Muscle layer of duodenum (tissue), 2 donors: ENCODE measurements at regions not wholly inside any gene's neighbourhood (a gene's known extent, or its start where the extent isn't known, plus 50 kb on each side); places are given as distances from the start of the nearest gene placed in this dataset.
"Not testable (repeated sequence)": the region's sequence is repeated elsewhere in the genome, so short reads cannot be mapped to it uniquely, and the experiment has no call there.

Experiments used
- H3K27ac ChIP-seq: one replicate; pipeline ENCODE4 v1.7.0; 2013; ENCODE audit warnings: mild to moderate bottlenecking, low read length
- H3K27me3 ChIP-seq: one replicate; pipeline ENCODE4 v1.7.0; 2013; ENCODE audit warnings: low read depth, mild to moderate bottlenecking, control low read depth, low read length
- H3K36me3 ChIP-seq, 2 donors: one replicate each; pipeline ENCODE4 v1.7.0; 2013; ENCODE audit warnings: low read length in 2 of 2, control low read depth in 1 of 2, mild to moderate bottlenecking in 1 of 2; ENCODE audit not compliant: insufficient read depth in 2 of 2, control insufficient read depth in 1 of 2
- H3K4me1 ChIP-seq, 2 donors: one replicate each; pipeline ENCODE4 v1.7.0; 2013; ENCODE audit warnings: low read length in 2 of 2, mild to moderate bottlenecking in 2 of 2, control low read depth in 1 of 2, moderate library complexity in 1 of 2; ENCODE audit not compliant: insufficient read depth in 2 of 2, control insufficient read depth in 1 of 2
- H3K4me3 ChIP-seq, 2 donors: one replicate each; pipeline ENCODE4 v1.7.0; 2013; ENCODE audit warnings: low read length in 2 of 2, low read depth in 1 of 2, mild to moderate bottlenecking in 1 of 2
- H3K9me3 ChIP-seq, 2 donors: one replicate each; pipeline ENCODE4 v1.7.0; 2013; ENCODE audit warnings: low read length in 2 of 2, control low read depth in 1 of 2, mild to moderate bottlenecking in 1 of 2; ENCODE audit not compliant: control insufficient read depth in 1 of 2
- donor health status: healthy.

DNA sequence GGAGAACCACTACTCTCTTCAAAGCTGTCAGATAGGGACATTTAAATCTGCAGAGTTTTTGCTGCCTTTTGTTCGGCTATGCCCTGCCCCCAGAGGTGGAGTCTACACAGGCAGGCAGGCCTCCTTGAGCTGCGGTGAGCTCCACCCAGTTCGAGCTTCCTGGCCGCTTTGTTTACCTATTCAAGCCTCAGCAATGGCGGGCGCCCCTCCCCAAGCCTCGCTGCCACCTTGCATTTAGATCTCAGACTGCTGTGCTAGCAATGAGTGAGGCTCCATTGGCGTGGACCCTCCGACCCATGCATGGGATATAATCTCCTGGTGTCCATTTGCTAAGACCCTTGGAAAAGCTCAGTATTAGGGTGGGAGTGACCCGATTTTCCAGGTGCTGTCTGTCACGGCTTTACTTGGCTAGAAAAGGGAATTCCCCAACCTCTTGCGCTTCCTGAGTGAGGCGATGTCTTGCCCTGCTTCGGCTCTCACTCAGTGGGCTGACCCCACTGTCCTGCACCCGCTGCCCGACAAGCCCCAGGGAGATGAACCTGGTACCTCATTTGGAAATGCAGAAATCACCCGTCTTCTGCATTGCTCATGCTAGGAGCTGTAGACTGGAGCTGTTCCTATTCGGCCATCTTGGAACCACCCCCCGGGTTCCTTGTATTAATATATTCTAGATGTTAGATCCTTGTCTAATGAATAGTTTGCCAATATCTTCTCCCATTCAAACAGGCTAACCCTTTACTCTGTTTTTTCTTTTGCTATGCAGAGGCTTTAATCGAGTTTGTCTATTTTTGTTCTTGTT lies 113.8 kb downstream of the COX7C start:
- H3K9me3 ChIP-seq, H3K4me1 ChIP-seq, H3K4me3 ChIP-seq, H3K27me3 ChIP-seq, H3K36me3 ChIP-seq, H3K27ac ChIP-seq: not testable (repeated sequence)

DNA sequence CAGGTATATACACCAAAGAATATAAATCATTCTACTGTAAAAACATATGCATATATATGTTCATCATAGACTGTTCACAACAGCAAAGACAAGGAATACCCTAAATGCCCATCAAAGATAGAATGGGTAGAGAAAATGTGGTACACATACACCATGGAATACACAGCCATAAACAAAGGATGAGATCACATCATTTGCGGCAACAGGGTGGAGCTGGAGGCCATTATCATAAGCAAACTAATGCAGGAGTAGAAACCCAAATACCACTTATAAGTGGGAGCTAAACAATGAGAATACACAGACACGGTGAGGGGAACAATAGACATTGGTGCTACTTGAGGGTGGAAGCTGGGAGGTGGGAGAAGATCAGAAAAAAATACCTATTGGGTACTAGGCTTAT lies 117.6 kb downstream of the COX7C start:
- H3K4me1 ChIP-seq = no peaks in the 10 kb centered on the region
- no peak overlapping the region for H3K27ac ChIP-seq
- peaks cover 0 to 10% of the 10 kb centered on the region in 2 donors for H3K9me3 ChIP-seq
- no peak overlapping the region for H3K4me3 ChIP-seq
- no peaks in the 10 kb centered on the region for H3K36me3 ChIP-seq
- no peaks in the 10 kb centered on the region for H3K27me3 ChIP-seq

- no peaks in the 10 kb centered on the region for H3K4me1 ChIP-seq
- H3K4me3 ChIP-seq = no peak overlapping the region
- no peaks in the 10 kb centered on the region for H3K36me3 ChIP-seq
- no peaks in the 10 kb centered on the region for H3K27me3 ChIP-seq
- no peak overlapping the region for H3K27ac ChIP-seq
- peaks cover 0 to 7% of the 10 kb centered on the region in 2 donors for H3K9me3 ChIP-seq
Observed at GRCh38 chr5:86737579-86737978, 119.8 kb downstream of the COX7C start.

DNA sequence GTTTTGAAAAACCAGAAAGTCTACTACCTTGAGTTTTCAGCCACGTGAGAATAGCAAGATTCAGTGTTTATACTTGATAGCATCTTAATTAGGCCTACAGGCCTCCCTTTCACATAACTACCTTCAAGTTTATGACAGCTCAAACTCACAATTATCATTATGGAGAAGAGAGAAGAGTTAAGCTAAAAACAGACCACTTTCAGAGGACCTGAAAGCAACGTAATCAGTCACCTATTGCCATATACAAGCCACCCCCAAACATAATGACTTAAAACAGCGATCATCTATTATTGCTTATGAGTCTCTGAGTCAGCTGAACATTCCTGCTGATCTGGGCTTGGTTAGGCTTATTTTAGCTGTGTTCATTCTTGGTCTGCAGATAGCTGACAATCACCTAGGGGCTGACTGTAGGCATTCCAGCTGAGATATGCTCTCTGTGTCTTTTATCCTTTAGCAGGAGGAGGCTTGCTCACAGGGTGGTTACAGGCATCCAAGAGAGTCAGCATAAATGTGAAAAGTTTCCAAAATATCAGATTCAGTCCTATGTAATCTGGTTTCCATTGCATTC lies 130.9 kb downstream of the COX7C start:
- H3K4me3 ChIP-seq = no peak overlapping the region

GRCh38 chr5:86749841-86750240 lies 132.1 kb downstream of the COX7C start:
- H3K4me1 ChIP-seq = no peaks in the 10 kb centered on the region
- no peaks in the 10 kb centered on the region for H3K27me3 ChIP-seq
- H3K9me3 ChIP-seq = no peaks in the 10 kb centered on the region
- H3K27ac ChIP-seq = no peak overlapping the region
- H3K4me3 ChIP-seq = no peak overlapping the region
- no peaks in the 10 kb centered on the region for H3K36me3 ChIP-seq

More for the DNA sequence above, 130.9 kb downstream of the COX7C start:
- Histone ChIP-seq H3K4me1 (no peaks in the 10 kb centered on the region), H3K9me3 (no peaks in the 10 kb centered on the region), H3K27ac (no peak overlapping the region), H3K36me3 (no peaks in the 10 kb centered on the region), H3K27me3 (no peaks in the 10 kb centered on the region)

DNA sequence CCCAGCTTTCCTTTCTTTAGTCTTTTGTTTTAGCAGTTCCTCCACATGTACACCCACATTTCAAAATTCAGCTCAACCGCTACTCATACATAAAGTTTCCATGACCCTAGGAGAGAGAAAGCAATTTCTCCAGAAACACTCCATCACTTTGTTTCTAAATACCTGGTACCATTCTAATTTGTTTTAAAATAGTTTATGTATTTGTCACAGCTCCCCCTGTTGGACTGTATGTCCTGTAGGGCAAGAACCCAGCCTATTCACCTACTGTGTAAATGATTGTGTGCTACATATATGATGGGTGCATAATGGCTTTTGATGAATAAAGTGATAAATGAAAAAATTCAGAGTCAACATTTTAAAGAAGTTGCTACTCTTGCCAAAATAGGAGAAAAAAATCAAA lies 139.1 kb downstream of the COX7C start:
- Histone ChIP-seq H3K27me3 (no peaks in the 10 kb centered on the region), H3K27ac (no peak overlapping the region), H3K4me1 (no peaks in the 10 kb centered on the region), H3K36me3 (no peaks in the 10 kb centered on the region), H3K4me3 (no peak overlapping the region), H3K9me3 (no peaks in the 10 kb centered on the region)

GRCh38 chr5:86757824-86758223 lies 140.1 kb downstream of the COX7C start:
- Histone ChIP-seq H3K27me3 (no peaks in the 10 kb centered on the region), H3K4me3 (no peak overlapping the region), H3K27ac (no peak overlapping the region), H3K36me3 (no peaks in the 10 kb centered on the region), H3K4me1 (no peaks in the 10 kb centered on the region), H3K9me3 (no peaks in the 10 kb centered on the region)

GRCh38 chr5:86760661-86761060 lies 142.9 kb downstream of the COX7C start:
- no peaks in the 10 kb centered on the region for H3K27me3 ChIP-seq

GRCh38 chr5:86763929-86764328 lies 146.2 kb downstream of the COX7C start:
- no peak overlapping the region for H3K27ac ChIP-seq
- H3K4me1 ChIP-seq = no peaks in the 10 kb centered on the region
- H3K9me3 ChIP-seq = no peaks in the 10 kb centered on the region
- no peaks in the 10 kb centered on the region for H3K27me3 ChIP-seq
- no peak overlapping the region for H3K4me3 ChIP-seq
- H3K36me3 ChIP-seq = no peaks in the 10 kb centered on the region

More at GRCh38 chr5:86760661-86761060, 142.9 kb downstream of the COX7C start:
- Histone ChIP-seq H3K36me3 (no peaks in the 10 kb centered on the region), H3K9me3 (no peaks in the 10 kb centered on the region), H3K4me3 (no peak overlapping the region), H3K27ac (no peak overlapping the region), H3K4me1 (no peaks in the 10 kb centered on the region)

GRCh38 chr5:86765778-86766502 lies 148.2 kb downstream of the COX7C start:
- Histone ChIP-seq H3K4me1 (no peaks in the 10 kb centered on the region), H3K4me3 (no peak overlapping the region), H3K36me3 (no peaks in the 10 kb centered on the region), H3K27me3 (no peaks in the 10 kb centered on the region), H3K9me3 (peaks cover 0 to 2% of the 10 kb centered on the region in 2 donors), H3K27ac (no peak overlapping the region)

GRCh38 chr5:86768699-86769202 lies 151.0 kb downstream of the COX7C start:
- peaks cover 0 to 2% of the 10 kb centered on the region in 2 donors for H3K9me3 ChIP-seq
- no peaks in the 10 kb centered on the region for H3K36me3 ChIP-seq
- H3K4me3 ChIP-seq = no peak overlapping the region
- no peaks in the 10 kb centered on the region for H3K27me3 ChIP-seq
- no peak overlapping the region for H3K27ac ChIP-seq
- no peaks in the 10 kb centered on the region for H3K4me1 ChIP-seq
